HCT116 (cell line): ENCODE measurements at regions not wholly inside any gene's neighbourhood (a gene's known extent, or its start where the extent isn't known, plus 50 kb on each side); places are given as distances from the start of the nearest gene placed in this dataset.

Experiments used
- ATAC-seq: fragments of 200-7000 bp; cut with Tn5 transposase; 2 replicates; pipeline ENCODE4 v1.9.1; 2020; ENCODE audit warnings: mild to moderate bottlenecking, moderate library complexity
- BruUV-seq: library from RNA; stranded (reverse); fragments of 400-500 nt; replicated peaks from 2 replicates; lab custom pipeline; 2021; lab: Mats Ljungman, UMichigan
- CTCF ChIA-PET: fragments of 300-600 bp; sonication (Branson Sonifier 250); formaldehyde crosslinking; loops from one replicate; lab custom pipeline; 2021; ENCODE audit warnings: antibody characterized with exemption; lab: Charles Lee
- POLR2A ChIA-PET: fragments of 300-600, 350-600 bp; sonication (Branson Sonifier 250); formaldehyde crosslinking; loops from one replicate; lab custom pipeline; 2021; ENCODE audit warnings: antibody characterized with exemption; lab: Charles Lee
- RAD21 ChIA-PET, 2 experiments: fragments of 300-600 bp; sonication (Branson Sonifier 250); formaldehyde crosslinking; loops; one replicate each; lab custom pipeline; 2023; ENCODE audit warnings: low total read pairs in 2 of 2; ENCODE audit not compliant: uncharacterized antibody in 2 of 2, unreplicated experiment in 2 of 2, low non-redundant PET in 1 of 2; lab: Charles Lee
- DNase-seq: peaks from one replicate; pipeline ENCODE4 v3.0.0-alpha.2; 2010; ENCODE audit warnings: low read depth, low spot score
- H2AFZ ChIP-seq: fragments of 200-600 bp; shearing (Covaris generic), sonication (generic); 2 replicates; pipeline ENCODE4 v1.6.1; 2017; ENCODE audit warnings: low read depth, mixed run types, mixed read lengths, antibody characterized with exemption, low read length; ENCODE audit not compliant: poor library complexity, severe bottlenecking
- H3K27ac ChIP-seq: 2 replicates; pipeline ENCODE4 v1.5.1; 2012; ENCODE audit warnings: low read depth, low read length
- H3K27me3 ChIP-seq: fragments of 200-600 bp; sonication (generic); 2 replicates; pipeline ENCODE4 v1.6.1; 2016; ENCODE audit warnings: mixed run types, low read length, mixed read lengths; ENCODE audit not compliant: insufficient read depth
- H3K36me3 ChIP-seq, 2 experiments: fragments of 200-500 bp in 1 of 2; fragments of 200-600 bp in 1 of 2; sonication (Bioruptor generic) in 1 of 2; sonication (generic) in 1 of 2; 2 replicates each; pipeline versions ENCODE4 v1.5.1 to v1.6.1; 2014 to 2016; ENCODE audit warnings: low read length in 2 of 2, inconsistent platforms in 1 of 2, mixed read lengths in 1 of 2, mixed run types in 1 of 2; ENCODE audit not compliant: insufficient read depth in 2 of 2, control insufficient read depth in 1 of 2
- H3K4me1 ChIP-seq, 2 experiments: fragments of 200-600 bp in 1 of 2; sonication (generic) in 1 of 2; 2 replicates each; pipeline versions ENCODE4 v1.5.1 to v1.6.1; 2012 to 2017; ENCODE audit warnings: low read length in 2 of 2, inconsistent platforms in 1 of 2, mild to moderate bottlenecking in 1 of 2, mixed read lengths in 1 of 2, mixed run types in 1 of 2, moderate library complexity in 1 of 2; ENCODE audit not compliant: insufficient read depth in 2 of 2, control insufficient read depth in 1 of 2
- H3K4me2 ChIP-seq: fragments of 200-600 bp; sonication (generic); 2 replicates; pipeline ENCODE4 v1.6.1; 2017; ENCODE audit warnings: mixed run types, low read length, mixed read lengths
- H3K4me3 ChIP-seq, 2 experiments: fragments of 200-600 bp in 1 of 2; sonication (generic) in 1 of 2; replicated peaks in 1 of 2; 2 replicates each; pipeline ENCODE4 v1.5.1; 2011 to 2016; ENCODE audit warnings: low read length in 2 of 2, control low read depth in 1 of 2, low read depth in 1 of 2, mild to moderate bottlenecking in 1 of 2, mixed read lengths in 1 of 2, mixed run types in 1 of 2
- H3K79me2 ChIP-seq: fragments of 200-600 bp; sonication (generic); 2 replicates; pipeline ENCODE4 v1.6.1; 2017; ENCODE audit warnings: mild to moderate bottlenecking, mixed run types, low read length, moderate library complexity, mixed read lengths; ENCODE audit not compliant: insufficient read depth
- H3K9ac ChIP-seq: fragments of 200-600 bp; sonication (generic); 2 replicates; pipeline ENCODE4 v1.6.1; 2016; ENCODE audit warnings: low read length, mixed read lengths
- H3K9me2 ChIP-seq: fragments of 200-600 bp; sonication (generic), shearing (Covaris generic); 2 replicates; pipeline ENCODE4 v1.6.1; 2017; ENCODE audit warnings: mixed run types, mild to moderate bottlenecking, moderate library complexity; ENCODE audit not compliant: insufficient read depth
- H3K9me3 ChIP-seq, 2 experiments: fragments of 200-500 bp in 1 of 2; fragments of 200-600 bp in 1 of 2; sonication (Bioruptor generic) in 1 of 2; sonication (generic) in 1 of 2; 2 replicates each; pipeline ENCODE4 v1.6.1; 2014 to 2017; ENCODE audit warnings: low read length in 2 of 2, mixed read lengths in 2 of 2, inconsistent platforms in 1 of 2, low read depth in 1 of 2, mild to moderate bottlenecking in 1 of 2, mixed run types in 1 of 2, moderate library complexity in 1 of 2; ENCODE audit not compliant: control insufficient read depth in 1 of 2, insufficient read depth in 1 of 2
- H4K20me1 ChIP-seq: fragments of 200-600 bp; sonication (generic), shearing (Covaris generic); 2 replicates; pipeline ENCODE4 v1.6.1; 2017; ENCODE audit warnings: mixed run types, mild to moderate bottlenecking, moderate library complexity; ENCODE audit not compliant: insufficient read depth
- CBX3 ChIP-seq: IDR thresholded peaks from 2 replicates; pipeline ENCODE4 v1.6.1; 2012; ENCODE audit warnings: low read depth
- CEBPB ChIP-seq: IDR thresholded peaks from 2 replicates; pipeline ENCODE4 v1.6.1; 2012; ENCODE audit warnings: low read depth
- EGR1 ChIP-seq: IDR thresholded peaks from 2 replicates; pipeline ENCODE4 v1.6.1; 2012; ENCODE audit warnings: low read depth
- ELF1 ChIP-seq: IDR thresholded peaks from 2 replicates; pipeline ENCODE4 v1.6.1; 2012; ENCODE audit warnings: low read depth, borderline replicate concordance
- EZH2 ChIP-seq: fragments of 200-600 bp; sonication (generic); IDR thresholded peaks from 2 replicates; pipeline ENCODE4 v1.6.1; 2017; ENCODE audit warnings: antibody characterized with exemption, mixed run types
- EZH2phosphoT487 ChIP-seq: fragments of 200-600 bp; IDR thresholded peaks from 2 replicates; pipeline ENCODE4 v1.6.1; 2018; ENCODE audit warnings: antibody characterized with exemption, borderline replicate concordance
- MAX ChIP-seq: IDR thresholded peaks from 2 replicates; pipeline ENCODE4 v1.6.1; 2012
- POLR2A ChIP-seq: IDR thresholded peaks from 2 replicates; pipeline ENCODE4 v1.7.0; 2011; ENCODE audit warnings: borderline replicate concordance; ENCODE audit not compliant: insufficient read depth, insufficient read length; ENCODE audit errors: extremely low read depth
- POLR2AphosphoS5 ChIP-seq: IDR thresholded peaks from 2 replicates; pipeline ENCODE4 v1.6.1; 2011; ENCODE audit warnings: mild to moderate bottlenecking, low read depth, low read length, moderate library complexity
- RAD21 ChIP-seq: IDR thresholded peaks from 2 replicates; pipeline ENCODE4 v1.6.1; 2012; ENCODE audit warnings: low read depth, mild to moderate bottlenecking
- REST ChIP-seq: IDR thresholded peaks from 2 replicates; pipeline ENCODE4 v1.6.1; 2012; ENCODE audit warnings: low read depth
- SIN3A ChIP-seq: IDR thresholded peaks from 2 replicates; pipeline ENCODE4 v1.6.1; 2012; ENCODE audit warnings: low read depth
- SRF ChIP-seq: IDR thresholded peaks from 2 replicates; pipeline ENCODE4 v1.6.1; 2012; ENCODE audit warnings: low read depth
- YY1 ChIP-seq: IDR thresholded peaks from 2 replicates; pipeline ENCODE4 v1.6.1; 2011; ENCODE audit warnings: low read length, low read depth, moderate library complexity, mild to moderate bottlenecking; ENCODE audit not compliant: insufficient replicate concordance; ENCODE audit errors: extremely low read depth
- ZBTB33 ChIP-seq: IDR thresholded peaks from 2 replicates; pipeline ENCODE4 v1.6.1; 2011; ENCODE audit warnings: mild to moderate bottlenecking, low read length, moderate library complexity; ENCODE audit not compliant: insufficient replicate concordance; ENCODE audit errors: extremely low read depth
- ZFX ChIP-seq: fragments of 450-650 bp; IDR thresholded peaks from 2 replicates; pipeline ENCODE4 v1.6.1; 2017
- intact Hi-C: fragments of 100-400 bp; cut with micrococcal nuclease; formaldehyde crosslinking; loops from 2 replicates; pipeline ENCODE4 v1.10.0; 2022

GRCh38 chr19:31718032-31718431 lies 368.8 kb upstream of the TSHZ3 start:
- Histone ChIP-seq H3K9ac (no peak overlapping the region), H3K9me2 (no peaks in the 10 kb centered on the region), H3K4me3 (no peak overlapping the region), H4K20me1 (no peaks in the 10 kb centered on the region), H3K27me3 (no peaks in the 10 kb centered on the region), H2AFZ (no peak overlapping the region), H3K27ac (no peak overlapping the region), H3K4me1 (no peaks in the 10 kb centered on the region), H3K79me2 (no peaks in the 10 kb centered on the region), H3K9me3 (peaks cover 6 to 35% of the 10 kb centered on the region in 2 experiments; a peak in 2 of 4 replicates), H3K36me3 (no peaks in the 10 kb centered on the region), H3K4me2 (no peak overlapping the region)
- ATAC-seq, result no peak
- ChIA-PET CTCF (no interaction called here), POLR2A (no interaction called here), RAD21 (no interaction called here)
- TF ChIP-seq CBX3 (no peak), ELF1 (no peak), CEBPB (no peak), MAX (no peak), SIN3A (no peak), EGR1 (no peak), EZH2phosphoT487 (no peak), ZFX (no peak), SRF (no peak), EZH2 (no peak), POLR2A (no peak)
- intact Hi-C loops, result no loop called here
- no peak for DNase-seq
- BruUV-seq, result no TSS peak

- RAD21 ChIA-PET, result no interaction called here
- peaks cover 5 to 37% of the 10 kb centered on the region in 2 experiments; a peak in 2 of 4 replicates for H3K9me3 ChIP-seq
- POLR2A ChIA-PET, result no interaction called here
- CTCF ChIA-PET, result no interaction called here
- H3K79me2 ChIP-seq, result no peaks in the 10 kb centered on the region
- no peak overlapping the region for H3K9ac ChIP-seq
- H3K27ac ChIP-seq, result no peak overlapping the region
- no peaks in the 10 kb centered on the region for H3K27me3 ChIP-seq
- H4K20me1 ChIP-seq, result no peaks in the 10 kb centered on the region
- H2AFZ ChIP-seq, result no peak overlapping the region
- H3K4me1 ChIP-seq, result no peaks in the 10 kb centered on the region
- ATAC-seq (no peak), DNase-seq (no peak)
- intact Hi-C loops, result no loop called here
- no TSS peak for BruUV-seq
- H3K36me3 ChIP-seq, result no peaks in the 10 kb centered on the region
- no peak overlapping the region for H3K4me3 ChIP-seq
- no peak overlapping the region for H3K4me2 ChIP-seq
- no peaks in the 10 kb centered on the region for H3K9me2 ChIP-seq
- TF ChIP-seq EZH2phosphoT487, result no peak
- TF ChIP-seq CBX3, result no peak
- no peak for TF ChIP-seq YY1
- no peak for TF ChIP-seq POLR2A
- TF ChIP-seq EZH2, result no peak
- no peak for TF ChIP-seq ZFX
- no peak for TF ChIP-seq CEBPB
- TF ChIP-seq POLR2AphosphoS5, result no peak
- TF ChIP-seq REST, result no peak
- TF ChIP-seq ZBTB33, result no peak
- TF ChIP-seq ELF1, result no peak
- TF ChIP-seq RAD21, result no peak
- TF ChIP-seq SIN3A, result no peak
Observed at GRCh38 chr19:31718898-31719297, 369.7 kb upstream of the TSHZ3 start.
